ENCODE measurements at regions not wholly inside any gene's neighbourhood (a gene's known extent, or its start where the extent isn't known, plus 50 kb on each side); places are given as distances from the start of the nearest gene placed in this dataset.

- TF ChIP-seq CHD7 (IDR thresholded peaks at IDR 0.05; ENCODE audit: insufficient replicate concordance, low read length) = no peak
- no peak for TF ChIP-seq SIN3A (conservative IDR thresholded peaks at IDR 0.05 in 1 of 2, IDR thresholded peaks at IDR 0.05 in 1 of 2; ENCODE audit: low read depth in 1 of 2, low read length in 2 of 2)
- TF ChIP-seq PHF8 (conservative IDR thresholded peaks at IDR 0.05; ENCODE audit: low read depth, low read length) = no peak
- TF ChIP-seq KDM5A (IDR thresholded peaks at IDR 0.05; ENCODE audit: low read length) = no peak
- TF ChIP-seq SIX5 (IDR thresholded peaks at IDR 0.05; ENCODE audit: low read depth, low read length) = no peak
- TF ChIP-seq POU5F1 (IDR thresholded peaks at IDR 0.05; ENCODE audit: low read depth, low read length) = no peak
- TF ChIP-seq GTF2F1 (IDR thresholded peaks at IDR 0.05; ENCODE audit: borderline replicate concordance, low read depth, low read length) = no peak
- no peak for TF ChIP-seq RXRA (IDR thresholded peaks at IDR 0.05; ENCODE audit: insufficient read depth, low read depth, low read length)
- TF ChIP-seq JUND (IDR thresholded peaks at IDR 0.05; ENCODE audit: low read length) = no peak
- TF ChIP-seq CBX5 (IDR thresholded peaks at IDR 0.05; ENCODE audit: low read depth, low read length) = no peak
- TF ChIP-seq E2F6 (IDR thresholded peaks at IDR 0.05) = no peak
These were observed 879.9 kb downstream of the ARAP2 start (continued) for GRCh38 chr4:35364321-35364870.
